EH (cell line): ENCODE measurements at regions not wholly inside any gene's neighbourhood (a gene's known extent, or its start where the extent isn't known, plus 50 kb on each side); places are given as distances from the start of the nearest gene placed in this dataset.

ENCODE experiments used
- DNase-seq: peaks from one replicate; pipeline ENCODE4 v3.0.0-alpha.2; 2015; ENCODE audit warnings: low read depth

DNA sequence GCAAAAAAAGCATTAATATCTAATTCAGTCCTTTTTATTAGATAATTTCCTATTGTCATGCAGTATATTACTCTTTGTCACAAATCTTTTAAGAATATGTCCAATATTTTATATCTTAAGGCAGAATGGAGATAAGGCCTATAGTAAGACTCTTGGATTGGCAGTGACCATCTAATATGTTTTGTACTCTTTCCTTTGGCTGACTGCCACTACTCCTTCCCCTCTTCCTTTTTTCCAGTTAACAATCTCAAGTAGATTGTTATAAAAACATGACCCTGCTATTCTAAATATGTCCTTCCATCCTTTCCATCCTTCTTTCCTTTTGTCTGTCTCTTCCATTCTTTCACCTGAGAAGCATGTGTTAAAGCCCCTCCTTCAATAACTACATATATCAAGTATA is 92.8 kb upstream of the TMEM168 start:
- DNase-seq, result peak; percentile 23

DNA sequence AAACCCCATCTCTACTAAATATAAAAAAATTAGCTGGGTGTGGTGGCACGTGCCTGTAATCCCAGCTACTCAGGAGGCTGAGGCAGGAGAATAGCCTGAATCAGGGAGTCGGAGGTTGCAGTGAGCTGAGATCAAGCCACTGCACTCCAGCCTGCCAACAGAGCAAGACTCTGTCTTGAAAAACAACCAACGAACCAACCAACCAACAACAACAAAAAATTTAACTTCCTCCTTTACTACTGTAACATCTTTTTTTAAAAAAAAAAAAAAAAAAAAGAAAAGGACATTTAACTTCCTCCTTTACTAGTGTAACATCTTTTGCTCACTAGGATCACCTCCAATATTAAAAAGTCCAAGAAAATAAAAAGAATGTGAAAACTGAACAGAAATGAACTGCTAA is 92.3 kb upstream of the TMEM168 start:
- DNase-seq, result no peak

- DNase-seq, result no peak
These were observed 91.8 kb upstream of the TMEM168 start for GRCh38 chr7:112882022-112882421.

DNA sequence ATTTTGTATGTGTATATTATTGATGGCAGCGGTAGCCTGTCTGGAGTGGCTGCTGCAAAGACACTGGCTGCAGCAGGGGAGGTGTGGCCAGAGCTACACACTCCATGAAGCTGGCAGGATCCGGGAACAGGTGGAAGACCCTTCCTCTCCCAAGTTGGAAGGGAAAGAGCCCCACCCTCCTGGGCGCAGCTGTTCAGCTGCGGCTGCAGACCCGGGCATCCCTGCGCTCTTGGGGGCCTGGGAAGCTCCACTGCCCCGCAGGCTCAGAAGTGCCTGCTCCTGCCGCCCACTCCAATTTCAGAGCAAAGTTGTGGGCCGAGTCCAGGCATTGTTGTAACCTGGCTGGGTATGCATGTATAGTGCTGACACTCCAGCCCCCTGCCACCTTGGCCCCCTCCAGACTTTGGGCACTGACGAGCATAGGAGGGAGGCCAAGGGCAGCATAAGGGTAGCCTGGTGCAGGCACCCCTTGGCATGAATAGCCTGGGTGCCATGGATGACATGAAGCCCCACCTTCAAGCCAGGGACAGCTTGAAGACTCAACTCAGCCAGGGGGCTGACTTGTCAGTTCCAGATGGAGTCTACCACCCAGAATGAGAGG is 90.7 kb upstream of the TMEM168 start:
- DNase-seq, result no peak

DNA sequence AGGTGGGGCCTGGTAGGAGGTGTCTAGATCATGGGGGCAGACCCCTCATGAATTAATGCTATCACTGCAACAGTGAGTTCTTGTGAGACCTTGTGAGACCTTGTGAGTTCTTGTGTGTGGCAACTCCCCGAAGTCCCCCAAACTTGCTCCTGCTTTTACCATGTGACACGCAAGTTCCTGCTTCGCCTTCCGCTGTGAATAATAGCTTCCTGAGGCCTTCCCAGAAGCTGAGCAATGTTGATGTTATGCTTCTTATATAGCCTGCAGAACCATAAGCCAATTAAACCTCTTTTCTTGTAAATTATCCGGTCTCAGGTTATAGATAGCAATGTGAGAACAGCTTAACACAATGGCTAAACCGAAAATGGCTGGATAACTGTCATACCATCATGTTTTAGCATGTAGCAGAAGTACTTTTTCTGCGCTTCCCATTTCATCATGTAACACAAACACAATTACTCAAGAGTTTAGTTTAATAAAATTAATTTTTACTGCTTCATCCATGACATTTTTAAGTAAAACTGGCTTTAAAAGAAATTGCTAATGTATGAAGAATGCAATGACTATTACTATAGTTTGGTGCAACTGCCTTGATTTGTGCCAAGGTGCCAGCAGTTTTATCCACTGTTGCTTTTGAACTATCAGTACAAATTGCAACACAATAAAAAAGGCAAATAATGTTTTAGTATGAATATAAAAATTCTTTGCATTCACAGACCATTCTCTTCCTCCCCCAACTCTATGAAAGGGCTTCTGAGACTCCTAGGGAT is 87.7 kb upstream of the TMEM168 start:
- DNase-seq, result peak; percentile 40

GRCh38 chr7:112876877-112877276 is 86.7 kb upstream of the TMEM168 start:
- peak; percentile 17 for DNase-seq

GRCh38 chr7:112874909-112875308 is 84.7 kb upstream of the TMEM168 start:
- DNase-seq, result no peak

DNA sequence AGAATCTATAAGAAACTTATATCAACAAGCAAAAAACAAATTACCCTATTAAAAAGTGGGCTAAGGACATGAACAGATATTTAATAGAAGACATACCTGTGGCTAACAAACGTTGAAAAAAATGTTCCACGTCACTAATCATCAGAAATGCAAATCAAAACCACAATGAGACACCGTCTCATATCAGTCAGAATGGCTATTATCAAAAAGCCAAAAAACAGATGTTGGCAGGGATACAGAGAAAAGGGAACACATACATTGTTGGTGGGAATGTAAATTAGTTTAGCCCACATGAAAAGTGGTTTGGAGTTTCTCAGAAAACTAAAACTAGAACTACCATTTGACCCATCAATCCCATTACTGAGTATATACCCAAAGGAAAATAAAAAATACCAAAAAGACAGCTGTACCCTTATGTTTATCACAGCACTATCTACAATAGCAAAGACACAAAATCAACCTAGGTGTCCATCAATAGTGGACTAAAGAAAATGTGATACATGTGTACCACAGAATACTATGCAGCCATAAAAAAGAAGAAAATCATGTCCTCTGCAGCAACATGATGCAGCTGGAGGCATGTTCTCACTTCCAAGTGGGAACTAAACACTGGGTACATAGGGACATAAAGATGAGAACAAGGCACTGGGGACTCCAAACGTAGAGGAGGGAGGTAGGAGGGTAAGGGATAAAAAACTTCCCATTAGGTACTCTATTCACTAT is 83.8 kb upstream of the TMEM168 start:
- no peak for DNase-seq

DNA sequence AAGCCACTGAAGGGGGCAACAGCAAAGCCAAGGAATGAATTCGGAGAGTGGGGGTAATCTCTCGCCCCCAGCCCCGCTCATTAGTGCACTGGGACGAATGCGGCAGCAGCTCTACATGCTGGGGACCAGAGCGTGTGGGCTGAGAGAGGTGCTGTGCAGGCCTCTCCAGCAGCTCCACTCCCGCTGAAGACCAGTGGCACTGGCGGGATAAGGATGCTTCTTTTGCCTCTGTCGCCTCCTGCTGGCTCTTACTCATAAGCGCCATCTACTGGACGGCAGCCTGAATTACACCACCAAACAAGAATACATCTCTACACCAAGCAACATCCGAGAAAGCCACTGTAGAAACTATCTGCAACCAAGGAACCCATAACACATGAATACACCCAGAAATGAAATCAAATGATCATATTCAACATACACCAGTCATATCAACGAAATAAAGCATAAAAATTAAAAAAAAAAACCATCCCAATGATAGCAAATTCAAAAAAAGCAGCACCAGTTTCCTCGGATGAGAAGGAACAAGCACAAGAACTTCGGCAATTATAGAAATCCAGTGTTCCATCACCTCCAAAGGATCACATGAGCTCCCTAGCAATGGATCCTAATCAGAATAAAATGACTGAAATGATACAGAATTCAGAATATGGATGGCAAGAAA is 79.0 kb upstream of the TMEM168 start:
- DNase-seq, result peak; percentile 56

DNA sequence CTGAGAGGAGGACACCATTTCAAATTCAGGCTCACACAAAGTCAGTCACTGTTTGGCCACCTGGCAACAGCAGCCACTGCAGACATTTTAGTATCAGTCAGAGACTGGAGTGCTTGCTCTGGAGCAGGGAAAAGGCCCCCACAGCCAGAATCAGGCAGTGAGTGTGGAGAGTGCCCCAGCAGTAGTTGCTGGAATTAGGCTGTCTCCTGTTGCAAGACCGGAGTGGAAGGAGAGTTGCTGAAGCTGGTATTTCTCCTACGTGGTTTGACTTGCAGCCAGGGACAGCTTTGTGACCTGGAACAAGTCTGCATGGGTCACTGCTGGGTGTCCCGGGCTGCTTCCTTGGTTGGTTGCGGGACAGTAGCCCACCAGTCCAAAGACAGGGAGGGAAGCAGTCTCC is 78.4 kb upstream of the TMEM168 start:
- DNase-seq, result no peak

DNA sequence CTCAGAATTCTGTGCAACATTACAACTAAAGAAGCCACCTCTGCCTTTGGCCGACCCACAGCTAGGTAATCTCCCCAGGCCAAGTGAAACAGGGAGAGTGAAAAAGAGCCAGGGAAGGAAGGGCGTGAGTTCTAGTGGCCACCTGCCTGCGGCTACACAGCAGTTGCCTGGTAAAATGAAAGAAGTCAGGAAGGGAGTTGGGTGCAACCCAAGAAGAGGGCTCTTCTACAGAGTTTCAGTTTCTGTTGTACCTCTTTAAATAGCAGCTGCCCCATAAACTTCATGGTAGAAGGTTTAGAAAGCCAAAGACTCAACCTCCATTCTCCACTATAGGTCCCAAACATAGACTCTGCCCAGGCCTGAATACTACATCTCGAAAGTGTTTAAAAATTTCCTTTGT is 76.2 kb upstream of the TMEM168 start:
- DNase-seq, result no peak

GRCh38 chr7:112864380-112864779 is 74.2 kb upstream of the TMEM168 start:
- no peak for DNase-seq

- DNase-seq, result no peak
These were observed 68.6 kb upstream of the TMEM168 start for GRCh38 chr7:112858838-112859237.

- DNase-seq, result no peak
These were observed 65.0 kb upstream of the TMEM168 start for GRCh38 chr7:112855227-112855626.

GRCh38 chr7:112854169-112854568 is 64.0 kb upstream of the TMEM168 start:
- DNase-seq, result no peak

- no peak for DNase-seq
These were observed 63.2 kb upstream of the TMEM168 start for GRCh38 chr7:112853422-112853821.

- no peak for DNase-seq
These were observed 53.0 kb upstream of the TMEM168 start for GRCh38 chr7:112843151-112843550.
